Smooth muscle cell (in vitro differentiated cells): ENCODE measurements at regions not wholly inside any gene's neighbourhood (a gene's known extent, or its start where the extent isn't known, plus 50 kb on each side); places are given as distances from the start of the nearest gene placed in this dataset.

Source experiments
- DNase-seq: peaks from one replicate; lab custom pipeline; 2025; ENCODE audit not compliant: unreplicated experiment; lab: John Stamatoyannopoulos, UW
- H2AFZ ChIP-seq: fragments of 200-600 bp; sonication (generic); 2 replicates; pipeline ENCODE4 v1.6.0; 2016; ENCODE audit warnings: antibody characterized with exemption, low read depth, mild to moderate bottlenecking
- H3F3A ChIP-seq: fragments of 200-600 bp; sonication (generic); 2 replicates; pipeline ENCODE4 v1.6.0; 2017; ENCODE audit warnings: antibody characterized with exemption, low read depth
- H3K27ac ChIP-seq: fragments of 200-600 bp; sonication (generic); 2 replicates; pipeline ENCODE4 v1.5.1; 2016; ENCODE audit warnings: low read depth, mild to moderate bottlenecking
- H3K27me3 ChIP-seq: fragments of 200-600 bp; sonication (generic); 2 replicates; pipeline ENCODE4 v1.6.1; 2016; ENCODE audit warnings: low read depth, mild to moderate bottlenecking
- H3K36me3 ChIP-seq: fragments of 200-600 bp; sonication (generic); 2 replicates; pipeline ENCODE4 v1.5.1; 2016; ENCODE audit warnings: low read depth
- H3K4me1 ChIP-seq: fragments of 200-600 bp; sonication (generic); 2 replicates; pipeline ENCODE4 v1.5.1; 2016; ENCODE audit warnings: low read depth
- H3K4me2 ChIP-seq: fragments of 200-600 bp; sonication (generic); 2 replicates; pipeline ENCODE4 v1.6.0; 2016; ENCODE audit warnings: mild to moderate bottlenecking
- H3K4me3 ChIP-seq: fragments of 200-600 bp; sonication (generic); 2 replicates; pipeline ENCODE4 v1.5.1; 2016; ENCODE audit warnings: mild to moderate bottlenecking
- H3K79me2 ChIP-seq: fragments of 200-600 bp; sonication (generic); 2 replicates; pipeline ENCODE4 v1.6.0; 2016; ENCODE audit warnings: low read depth, mild to moderate bottlenecking
- H3K9ac ChIP-seq: fragments of 200-600 bp; sonication (generic); 2 replicates; pipeline ENCODE4 v1.6.0; 2016; ENCODE audit warnings: low read depth
- H3K9me3 ChIP-seq: fragments of 200-600 bp; sonication (generic); replicated peaks from 2 replicates; pipeline ENCODE4 v1.5.1; 2016; ENCODE audit warnings: low read depth
- H4K20me1 ChIP-seq: fragments of 200-600 bp; sonication (generic); 2 replicates; pipeline ENCODE4 v1.6.0; 2016; ENCODE audit warnings: low read depth
- WGBS: methylation state at CpG from one replicate; pipeline ENCODE4 v1.1.7; 2016; ENCODE audit warnings: low lambda C conversion rate; 5-methylcytosine and 5-hydroxymethylcytosine counted together
- TF ChIP-seq, protein P1 (sequence below): fragments of 200-600 bp; sonication (generic); IDR thresholded peaks from 2 replicates; pipeline ENCODE4 v1.5.1; 2017; ENCODE audit warnings: borderline replicate concordance, mild to moderate bottlenecking, antibody characterized with exemption; ENCODE audit not compliant: insufficient read depth, poor library complexity, severe bottlenecking

DNA sequence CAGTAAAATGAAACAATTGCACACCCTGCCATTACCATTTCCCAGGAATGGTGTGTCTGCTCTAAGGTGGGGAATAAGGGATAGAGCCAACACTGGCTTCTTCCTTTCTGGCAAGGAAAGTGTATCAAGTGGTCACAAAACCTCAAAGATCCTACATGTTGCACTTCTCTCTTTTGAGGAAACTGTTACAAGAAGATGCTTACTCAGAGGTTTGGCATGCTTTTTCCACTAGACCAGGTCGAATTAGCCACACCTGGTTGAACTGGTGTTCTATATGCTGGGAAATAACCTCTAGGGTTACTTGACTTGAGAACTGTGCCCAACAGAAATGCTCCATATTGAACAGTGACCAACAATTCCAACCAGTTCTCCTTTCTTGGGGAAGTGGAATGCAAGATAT lies 102.9 kb downstream of the LRRN1 start:
- no peaks in the 10 kb centered on the region for H3K36me3 ChIP-seq
- H3K79me2 ChIP-seq = no peaks in the 10 kb centered on the region
- TF ChIP-seq, protein P1, sequence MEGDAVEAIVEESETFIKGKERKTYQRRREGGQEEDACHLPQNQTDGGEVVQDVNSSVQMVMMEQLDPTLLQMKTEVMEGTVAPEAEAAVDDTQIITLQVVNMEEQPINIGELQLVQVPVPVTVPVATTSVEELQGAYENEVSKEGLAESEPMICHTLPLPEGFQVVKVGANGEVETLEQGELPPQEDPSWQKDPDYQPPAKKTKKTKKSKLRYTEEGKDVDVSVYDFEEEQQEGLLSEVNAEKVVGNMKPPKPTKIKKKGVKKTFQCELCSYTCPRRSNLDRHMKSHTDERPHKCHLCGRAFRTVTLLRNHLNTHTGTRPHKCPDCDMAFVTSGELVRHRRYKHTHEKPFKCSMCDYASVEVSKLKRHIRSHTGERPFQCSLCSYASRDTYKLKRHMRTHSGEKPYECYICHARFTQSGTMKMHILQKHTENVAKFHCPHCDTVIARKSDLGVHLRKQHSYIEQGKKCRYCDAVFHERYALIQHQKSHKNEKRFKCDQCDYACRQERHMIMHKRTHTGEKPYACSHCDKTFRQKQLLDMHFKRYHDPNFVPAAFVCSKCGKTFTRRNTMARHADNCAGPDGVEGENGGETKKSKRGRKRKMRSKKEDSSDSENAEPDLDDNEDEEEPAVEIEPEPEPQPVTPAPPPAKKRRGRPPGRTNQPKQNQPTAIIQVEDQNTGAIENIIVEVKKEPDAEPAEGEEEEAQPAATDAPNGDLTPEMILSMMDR = no peak
- H3K4me2 ChIP-seq = no peak overlapping the region
- H3F3A ChIP-seq = no peaks in the 10 kb centered on the region
- H3K9ac ChIP-seq = no peak overlapping the region
- H4K20me1 ChIP-seq = no peaks in the 10 kb centered on the region
- WGBS = 45% methylated on average over 1 of the region's 1 CpG
- H3K4me1 ChIP-seq = no peaks in the 10 kb centered on the region
- no peak overlapping the region for H3K27ac ChIP-seq
- no peaks in the 10 kb centered on the region for H3K9me3 ChIP-seq
- H3K27me3 ChIP-seq = no peaks in the 10 kb centered on the region
- DNase-seq = no peak
- no peak overlapping the region for H3K4me3 ChIP-seq
- no peak overlapping the region for H2AFZ ChIP-seq

DNA sequence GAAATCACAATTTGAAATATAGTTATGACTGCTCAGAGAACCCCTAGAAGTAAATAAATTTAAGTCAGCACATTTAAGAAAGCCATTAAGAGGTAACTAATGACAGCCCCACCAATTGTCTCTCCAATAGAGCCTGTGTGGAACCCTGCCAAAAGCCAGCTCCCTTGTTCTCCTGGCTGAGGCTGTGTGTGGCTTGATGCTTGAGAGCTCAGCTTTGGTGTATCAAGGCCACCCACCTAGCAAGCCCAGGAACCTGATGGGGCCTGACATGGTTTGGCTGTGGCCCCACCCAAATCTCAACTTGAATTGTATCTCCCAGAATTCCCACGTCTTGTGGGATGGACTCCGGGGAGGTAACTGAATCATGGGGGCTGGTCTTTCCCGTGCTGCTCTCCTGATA lies 106.9 kb downstream of the LRRN1 start:
- Histone ChIP-seq H3K36me3 (no peaks in the 10 kb centered on the region), H3K9me3 (no peaks in the 10 kb centered on the region), H3K27ac (no peak overlapping the region), H2AFZ (no peak overlapping the region), H3K4me3 (no peak overlapping the region), H3K4me1 (no peaks in the 10 kb centered on the region), H3K27me3 (no peaks in the 10 kb centered on the region), H4K20me1 (no peaks in the 10 kb centered on the region), H3K9ac (no peak overlapping the region), H3K4me2 (no peak overlapping the region), H3F3A (no peaks in the 10 kb centered on the region), H3K79me2 (no peaks in the 10 kb centered on the region)
- no peak for DNase-seq
- TF ChIP-seq, protein P1 = no peak
- WGBS = 90% methylated on average over 3 of the region's 3 CpGs

DNA sequence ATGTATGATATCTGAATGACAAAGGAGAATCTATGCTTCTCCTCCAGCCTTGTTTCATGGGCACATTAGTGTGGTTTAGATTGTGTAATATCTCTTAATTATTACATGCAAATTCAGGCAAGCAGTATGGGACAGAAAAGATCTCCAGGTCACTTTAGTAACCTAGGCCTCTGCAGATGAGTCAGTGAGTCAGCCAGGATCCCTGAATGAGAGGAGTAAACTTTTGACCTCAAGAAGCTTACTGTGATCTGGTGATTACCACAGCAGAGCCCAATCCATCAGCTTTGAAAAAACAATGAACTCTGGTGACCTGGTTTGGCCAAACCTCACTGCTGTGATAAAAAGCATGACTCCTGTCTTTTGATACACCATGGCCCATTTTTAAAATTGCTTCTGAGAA lies 107.8 kb downstream of the LRRN1 start:
- Histone ChIP-seq H3K4me2 (no peak overlapping the region), H3K79me2 (no peaks in the 10 kb centered on the region), H3K9me3 (no peaks in the 10 kb centered on the region), H3K27me3 (no peaks in the 10 kb centered on the region), H3K27ac (no peak overlapping the region), H4K20me1 (no peaks in the 10 kb centered on the region), H2AFZ (no peak overlapping the region), H3F3A (no peaks in the 10 kb centered on the region), H3K9ac (no peak overlapping the region), H3K4me1 (no peaks in the 10 kb centered on the region), H3K36me3 (no peaks in the 10 kb centered on the region), H3K4me3 (no peak overlapping the region)
- DNase-seq = no peak
- TF ChIP-seq, protein P1 = no peak

DNA sequence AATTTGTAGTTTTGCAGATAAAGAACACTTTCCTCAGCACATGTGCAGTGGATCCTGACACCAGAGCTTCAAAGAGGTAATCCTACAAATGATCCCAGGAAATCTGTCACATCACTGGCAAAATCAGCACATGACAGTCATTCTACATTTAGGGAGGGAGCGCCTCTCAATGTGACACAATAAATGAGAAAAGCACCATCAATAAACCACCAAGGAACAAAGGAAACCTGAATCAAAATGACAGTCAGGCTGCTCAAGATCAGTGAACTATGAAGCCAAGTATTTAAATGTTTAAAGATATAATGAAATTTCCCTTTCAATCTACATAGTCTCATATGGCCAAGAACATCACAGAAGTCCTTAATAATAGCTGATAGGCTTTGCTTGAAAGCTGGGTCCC lies 119.5 kb downstream of the LRRN1 start:
- H3K79me2 ChIP-seq = no peaks in the 10 kb centered on the region
- no peak overlapping the region for H3K4me2 ChIP-seq
- H3K27me3 ChIP-seq = no peaks in the 10 kb centered on the region
- H3K4me1 ChIP-seq = no peaks in the 10 kb centered on the region
- no peak for DNase-seq
- H3K36me3 ChIP-seq = no peaks in the 10 kb centered on the region
- TF ChIP-seq, protein P1 = no peak
- H3K4me3 ChIP-seq = no peak overlapping the region
- no peaks in the 10 kb centered on the region for H4K20me1 ChIP-seq
- no peak overlapping the region for H2AFZ ChIP-seq
- H3F3A ChIP-seq = no peaks in the 10 kb centered on the region
- H3K9me3 ChIP-seq = no peaks in the 10 kb centered on the region
- H3K27ac ChIP-seq = no peak overlapping the region
- whole genome bisulfite sequencing = 100% methylated on average over 1 of the region's 1 CpG
- H3K9ac ChIP-seq = no peak overlapping the region
